ENCODE measurements at regions not wholly inside any gene's neighbourhood (a gene's known extent, or its start where the extent isn't known, plus 50 kb on each side); places are given as distances from the start of the nearest gene placed in this dataset.

- Histone ChIP-seq H3K36me3 (ENCODE audit: control insufficient read depth in 2 of 2, extremely low read depth in 1 of 2, insufficient read depth in 2 of 2, low read length in 2 of 2) (no peaks in the 10 kb centered on the region), H2AFZ (ENCODE audit: low read depth, low read length) (no peak overlapping the region), H3K9me1 (replicated peaks; ENCODE audit: control insufficient read depth, extremely low read depth, insufficient read depth, low read length) (no peaks in the 10 kb centered on the region), H3K27ac (ENCODE audit: insufficient read depth, low read depth, low read length) (no peak overlapping the region), H3K4me2 (ENCODE audit: insufficient read depth, low read length) (no peak overlapping the region), H3K27me3 (ENCODE audit: control insufficient read depth in 2 of 2, insufficient read depth in 2 of 2, low read length in 2 of 2) (no peaks in the 10 kb centered on the region), H3K4me3 (replicated peaks in 1 of 3; ENCODE audit: insufficient read depth in 1 of 3, low read depth in 1 of 3, low read length in 3 of 3) (no peak overlapping the region), H3K9ac (replicated peaks; ENCODE audit: extremely low read depth, insufficient read depth, low read length) (no peak overlapping the region), H4K20me1 (replicated peaks; ENCODE audit: control insufficient read depth, extremely low read depth, insufficient read depth, low read length) (no peaks in the 10 kb centered on the region), H3K4me1 (ENCODE audit: control insufficient read depth, extremely low read depth, insufficient read depth, low read length) (no peaks in the 10 kb centered on the region), H3K9me3 (replicated peaks; ENCODE audit: control insufficient read depth, insufficient read depth, low read length) (peaks cover 10% of the 10 kb centered on the region), H3K79me2 (ENCODE audit: control insufficient read depth, insufficient read depth, low read length) (no peaks in the 10 kb centered on the region)
- DNase-seq (ENCODE audit: low read depth, low spot score) = no peak
- no peak for TF ChIP-seq EZH2 (IDR thresholded peaks at IDR 0.05; ENCODE audit: borderline replicate concordance, low read depth, low read length, severe bottlenecking)
- TF ChIP-seq JUN (IDR thresholded peaks at IDR 0.05; ENCODE audit: borderline replicate concordance, insufficient read depth, insufficient read length, low read depth) = no peak
- no peak for TF ChIP-seq CTCF (IDR thresholded peaks at IDR 0.05; ENCODE audit: extremely low read depth in 1 of 2, insufficient read depth in 1 of 2, low read depth in 1 of 2, low read length in 2 of 2)
- no peak for TF ChIP-seq MAX (IDR thresholded peaks at IDR 0.05; ENCODE audit: insufficient read depth, insufficient read length)
- TF ChIP-seq POLR2AphosphoS5 (IDR thresholded peaks at IDR 0.05; ENCODE audit: insufficient read depth, low read depth, low read length) = no peak
- TF ChIP-seq FOS (IDR thresholded peaks at IDR 0.05; ENCODE audit: borderline replicate concordance, insufficient read depth, low read length) = no peak
- TF ChIP-seq MYC (IDR thresholded peaks at IDR 0.05; ENCODE audit: low read depth, low read length) = no peak
- no peak for TF ChIP-seq POLR2A (IDR thresholded peaks at IDR 0.05; ENCODE audit: low read depth, low read length)
- FAIRE-seq = no peak
- POLR2A ChIA-PET = no interaction called here
- intact Hi-C loops (cut with micrococcal nuclease) (no loop called here), dilution Hi-C loops (cut with MboI; ENCODE audit: extremely low pct_ligation_motif_present, low sequenced_read_pairs) (no loop called here)
- no TSS peak for BruUV-seq (replicated peaks)
- CTCF ChIA-PET = no interaction called here
Measured at GRCh38 chr10:111246136-111246535, 169.3 kb downstream of the ADRA2A start.

All from endothelial cell of umbilical vein (primary cell).